WTC11 (cell line): ENCODE measurements at regions not wholly inside any gene's neighbourhood (a gene's known extent, or its start where the extent isn't known, plus 50 kb on each side); places are given as distances from the start of the nearest gene placed in this dataset.
"Not testable (repeated sequence)": the region's sequence is repeated elsewhere in the genome, so short reads cannot be mapped to it uniquely, and the experiment has no call there.

Experiments used
- ATAC-seq: fragments of 200-7000 bp; cut with Tn5 transposase; 2 replicates; pipeline ENCODE4 v1.10.0; 2021; ENCODE audit warnings: mild to moderate bottlenecking, moderate library complexity
- CTCF ChIA-PET: fragments of 300-600 bp; sonication (Branson Sonifier 250); formaldehyde crosslinking; loops from one replicate; lab custom pipeline; 2021; ENCODE audit warnings: antibody characterized with exemption; lab: Charles Lee
- POLR2A ChIA-PET: fragments of 350-600 bp; sonication (Branson Sonifier 250); formaldehyde crosslinking; loops from one replicate; lab custom pipeline; 2021; ENCODE audit warnings: antibody characterized with exemption; lab: Charles Lee
- DNase-seq: peaks from one replicate; pipeline ENCODE4 v3.0.0; 2021; ENCODE audit warnings: low spot score
- H3K27ac Mint-ChIP-seq: 2 replicates; pipeline ENCODE4 v1.8.0; 2021; ENCODE audit warnings: mixed read lengths
- H3K27me3 Mint-ChIP-seq: 2 replicates; pipeline ENCODE4 v1.8.0; 2021; ENCODE audit warnings: low read depth, mild to moderate bottlenecking, moderate library complexity, mixed read lengths
- H3K36me3 Mint-ChIP-seq: 2 replicates; pipeline ENCODE4 v1.8.0; 2021; ENCODE audit warnings: mixed read lengths
- H3K4me1 Mint-ChIP-seq: 2 replicates; pipeline ENCODE4 v1.8.0; 2022; ENCODE audit warnings: mixed read lengths
- H3K4me3 Mint-ChIP-seq: 2 replicates; pipeline ENCODE4 v1.8.0; 2021; ENCODE audit warnings: mild to moderate bottlenecking, moderate library complexity, mixed read lengths
- H3K9me3 Mint-ChIP-seq: 2 replicates; pipeline ENCODE4 v1.8.0; 2021; ENCODE audit warnings: mixed read lengths
- NFYB ChIP-seq: sonication (generic); formaldehyde crosslinking; conservative IDR thresholded peaks from 2 replicates; pipeline ENCODE4 v1.8.0; 2022; ENCODE audit warnings: low read depth, missing genetic modification reagents
- TF ChIP-seq, protein P1 (sequence below): sonication (generic); formaldehyde crosslinking; IDR thresholded peaks from 2 replicates; pipeline ENCODE4 v1.8.1; 2022; ENCODE audit warnings: mild to moderate bottlenecking, moderate library complexity, missing genetic modification reagents
- TF ChIP-seq, protein P2 (sequence below): fragments of 250-450 bp; sonication (Bioruptor Pico); IDR thresholded peaks from 2 replicates; pipeline ENCODE4 v1.9.0; 2021; ENCODE audit warnings: mild to moderate bottlenecking, borderline replicate concordance
- TF ChIP-seq, protein P3 (sequence below): fragments of 250-450 bp; sonication (Bioruptor Pico); conservative IDR thresholded peaks from 2 replicates; pipeline ENCODE4 v1.9.0; 2021; ENCODE audit warnings: mild to moderate bottlenecking
- TF ChIP-seq, protein P4 (sequence below): sonication (generic); formaldehyde crosslinking; IDR thresholded peaks from 2 replicates; pipeline ENCODE4 v1.8.0; 2023; ENCODE audit warnings: mild to moderate bottlenecking, missing genetic modification reagents

DNA sequence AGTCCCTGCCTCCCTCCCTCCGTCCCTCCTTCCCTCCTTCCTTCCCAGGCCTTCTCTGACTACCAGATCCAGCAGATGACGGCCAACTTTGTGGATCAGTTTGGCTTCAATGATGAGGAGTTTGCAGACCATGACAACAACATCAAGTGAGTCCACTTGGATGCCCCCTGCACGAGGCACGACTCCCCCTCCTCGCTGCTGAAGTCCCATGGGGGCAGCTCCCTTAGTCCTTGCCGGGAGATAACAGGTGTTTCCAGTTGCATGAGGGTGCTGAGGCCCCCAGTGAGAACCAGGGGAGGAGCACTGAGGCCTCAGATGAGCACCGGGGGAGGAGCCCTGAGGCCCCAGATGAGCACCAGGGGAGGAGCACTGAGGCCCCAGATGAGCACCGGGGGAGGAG, 200.0 kb downstream of the LIPI start:
- ChIA-PET CTCF (no interaction called here), POLR2A (no interaction called here)
- DNase-seq (no peak), ATAC-seq (no peak)
- TF ChIP-seq, protein P1, sequence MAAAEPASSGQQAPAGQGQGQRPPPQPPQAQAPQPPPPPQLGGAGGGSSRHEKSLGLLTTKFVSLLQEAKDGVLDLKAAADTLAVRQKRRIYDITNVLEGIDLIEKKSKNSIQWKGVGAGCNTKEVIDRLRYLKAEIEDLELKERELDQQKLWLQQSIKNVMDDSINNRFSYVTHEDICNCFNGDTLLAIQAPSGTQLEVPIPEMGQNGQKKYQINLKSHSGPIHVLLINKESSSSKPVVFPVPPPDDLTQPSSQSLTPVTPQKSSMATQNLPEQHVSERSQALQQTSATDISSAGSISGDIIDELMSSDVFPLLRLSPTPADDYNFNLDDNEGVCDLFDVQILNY: no peak
- TF ChIP-seq, protein P2, sequence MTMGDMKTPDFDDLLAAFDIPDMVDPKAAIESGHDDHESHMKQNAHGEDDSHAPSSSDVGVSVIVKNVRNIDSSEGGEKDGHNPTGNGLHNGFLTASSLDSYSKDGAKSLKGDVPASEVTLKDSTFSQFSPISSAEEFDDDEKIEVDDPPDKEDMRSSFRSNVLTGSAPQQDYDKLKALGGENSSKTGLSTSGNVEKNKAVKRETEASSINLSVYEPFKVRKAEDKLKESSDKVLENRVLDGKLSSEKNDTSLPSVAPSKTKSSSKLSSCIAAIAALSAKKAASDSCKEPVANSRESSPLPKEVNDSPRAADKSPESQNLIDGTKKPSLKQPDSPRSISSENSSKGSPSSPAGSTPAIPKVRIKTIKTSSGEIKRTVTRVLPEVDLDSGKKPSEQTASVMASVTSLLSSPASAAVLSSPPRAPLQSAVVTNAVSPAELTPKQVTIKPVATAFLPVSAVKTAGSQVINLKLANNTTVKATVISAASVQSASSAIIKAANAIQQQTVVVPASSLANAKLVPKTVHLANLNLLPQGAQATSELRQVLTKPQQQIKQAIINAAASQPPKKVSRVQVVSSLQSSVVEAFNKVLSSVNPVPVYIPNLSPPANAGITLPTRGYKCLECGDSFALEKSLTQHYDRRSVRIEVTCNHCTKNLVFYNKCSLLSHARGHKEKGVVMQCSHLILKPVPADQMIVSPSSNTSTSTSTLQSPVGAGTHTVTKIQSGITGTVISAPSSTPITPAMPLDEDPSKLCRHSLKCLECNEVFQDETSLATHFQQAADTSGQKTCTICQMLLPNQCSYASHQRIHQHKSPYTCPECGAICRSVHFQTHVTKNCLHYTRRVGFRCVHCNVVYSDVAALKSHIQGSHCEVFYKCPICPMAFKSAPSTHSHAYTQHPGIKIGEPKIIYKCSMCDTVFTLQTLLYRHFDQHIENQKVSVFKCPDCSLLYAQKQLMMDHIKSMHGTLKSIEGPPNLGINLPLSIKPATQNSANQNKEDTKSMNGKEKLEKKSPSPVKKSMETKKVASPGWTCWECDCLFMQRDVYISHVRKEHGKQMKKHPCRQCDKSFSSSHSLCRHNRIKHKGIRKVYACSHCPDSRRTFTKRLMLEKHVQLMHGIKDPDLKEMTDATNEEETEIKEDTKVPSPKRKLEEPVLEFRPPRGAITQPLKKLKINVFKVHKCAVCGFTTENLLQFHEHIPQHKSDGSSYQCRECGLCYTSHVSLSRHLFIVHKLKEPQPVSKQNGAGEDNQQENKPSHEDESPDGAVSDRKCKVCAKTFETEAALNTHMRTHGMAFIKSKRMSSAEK (CRISPR knock-in tag): no peak
- TF ChIP-seq NFYB (CRISPR knock-in tag): no peak
- TF ChIP-seq, protein P3, sequence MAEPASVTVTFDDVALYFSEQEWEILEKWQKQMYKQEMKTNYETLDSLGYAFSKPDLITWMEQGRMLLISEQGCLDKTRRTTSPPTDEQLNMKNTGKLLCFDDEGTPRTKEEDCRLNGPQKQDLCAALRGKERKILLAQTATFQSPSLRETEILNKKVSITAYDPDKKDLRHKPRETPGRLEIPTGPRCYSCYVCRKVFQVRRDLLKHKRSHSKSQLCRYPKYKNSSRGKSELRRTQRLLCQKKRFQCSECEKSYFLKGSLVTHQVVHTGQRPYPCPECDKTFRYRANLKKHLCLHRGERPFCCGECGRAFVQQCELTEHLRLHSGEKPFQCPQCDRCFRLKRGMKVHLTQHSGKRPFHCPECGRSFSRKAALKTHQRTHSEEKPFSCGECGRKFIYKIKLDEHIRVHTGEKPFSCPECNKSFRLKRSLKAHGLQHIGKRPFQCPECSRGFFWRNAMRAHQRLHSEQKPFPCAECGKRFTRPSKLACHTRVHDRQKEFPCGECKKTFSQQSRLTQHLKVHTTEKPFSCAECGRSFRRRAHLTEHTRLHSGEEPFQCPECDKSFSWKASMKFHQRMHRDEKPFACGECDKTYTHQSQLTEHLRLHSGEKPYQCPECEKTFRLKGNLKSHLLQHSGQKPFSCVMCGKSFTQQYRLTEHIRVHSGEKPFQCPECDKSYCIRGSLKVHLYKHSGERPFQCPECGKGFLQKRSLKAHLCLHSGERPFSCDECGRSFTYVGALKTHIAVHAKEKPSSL: no peak
- TF ChIP-seq, protein P4, sequence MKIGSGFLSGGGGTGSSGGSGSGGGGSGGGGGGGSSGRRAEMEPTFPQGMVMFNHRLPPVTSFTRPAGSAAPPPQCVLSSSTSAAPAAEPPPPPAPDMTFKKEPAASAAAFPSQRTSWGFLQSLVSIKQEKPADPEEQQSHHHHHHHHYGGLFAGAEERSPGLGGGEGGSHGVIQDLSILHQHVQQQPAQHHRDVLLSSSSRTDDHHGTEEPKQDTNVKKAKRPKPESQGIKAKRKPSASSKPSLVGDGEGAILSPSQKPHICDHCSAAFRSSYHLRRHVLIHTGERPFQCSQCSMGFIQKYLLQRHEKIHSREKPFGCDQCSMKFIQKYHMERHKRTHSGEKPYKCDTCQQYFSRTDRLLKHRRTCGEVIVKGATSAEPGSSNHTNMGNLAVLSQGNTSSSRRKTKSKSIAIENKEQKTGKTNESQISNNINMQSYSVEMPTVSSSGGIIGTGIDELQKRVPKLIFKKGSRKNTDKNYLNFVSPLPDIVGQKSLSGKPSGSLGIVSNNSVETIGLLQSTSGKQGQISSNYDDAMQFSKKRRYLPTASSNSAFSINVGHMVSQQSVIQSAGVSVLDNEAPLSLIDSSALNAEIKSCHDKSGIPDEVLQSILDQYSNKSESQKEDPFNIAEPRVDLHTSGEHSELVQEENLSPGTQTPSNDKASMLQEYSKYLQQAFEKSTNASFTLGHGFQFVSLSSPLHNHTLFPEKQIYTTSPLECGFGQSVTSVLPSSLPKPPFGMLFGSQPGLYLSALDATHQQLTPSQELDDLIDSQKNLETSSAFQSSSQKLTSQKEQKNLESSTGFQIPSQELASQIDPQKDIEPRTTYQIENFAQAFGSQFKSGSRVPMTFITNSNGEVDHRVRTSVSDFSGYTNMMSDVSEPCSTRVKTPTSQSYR (CRISPR knock-in tag): no peak
- Mint-ChIP-seq H3K27ac (no peak overlapping the region), H3K4me3 (no peak overlapping the region), H3K27me3 (peaks cover 11% of the 10 kb centered on the region), H3K36me3 (peaks cover 18% of the 10 kb centered on the region), H3K4me1 (no peaks in the 10 kb centered on the region), H3K9me3 (peaks cover 15% of the 10 kb centered on the region)

DNA sequence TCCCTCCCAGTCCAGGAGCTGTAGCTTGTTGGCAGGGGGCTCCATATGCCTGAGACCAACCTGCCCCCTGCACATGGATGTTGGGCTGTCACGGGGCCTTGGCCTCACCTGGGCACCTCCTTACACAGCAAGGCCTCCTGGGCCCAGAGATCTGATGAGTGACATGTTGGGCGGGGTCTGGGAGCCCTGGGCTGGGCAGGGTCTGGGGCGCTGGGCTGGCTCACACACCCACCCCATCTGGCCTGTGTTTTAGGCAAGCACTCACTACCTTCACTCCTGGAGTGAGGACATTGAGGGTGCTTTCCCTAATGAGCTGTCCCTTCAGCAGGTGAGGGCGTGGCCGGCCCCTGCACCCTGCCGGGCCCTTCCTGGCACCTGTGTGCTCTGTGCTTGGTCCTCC, 200.8 kb downstream of the LIPI start:
- Mint-ChIP-seq H3K27me3 (peaks cover 11% of the 10 kb centered on the region), H3K9me3 (peaks cover 15% of the 10 kb centered on the region)
- POLR2A ChIA-PET: not testable (repeated sequence)

GRCh38 chr21:14009238-14009981, 201.3 kb downstream of the LIPI start:
- Mint-ChIP-seq H3K36me3 (peaks cover 18% of the 10 kb centered on the region), H3K27me3 (peaks cover 11% of the 10 kb centered on the region), H3K9me3 (peaks cover 18% of the 10 kb centered on the region)
- ATAC-seq, CTCF ChIA-PET, H3K4me3 Mint-ChIP-seq, POLR2A ChIA-PET, DNase-seq, H3K27ac Mint-ChIP-seq, H3K4me1 Mint-ChIP-seq: not testable (repeated sequence)

More for the DNA sequence above, 200.8 kb downstream of the LIPI start:
- CTCF ChIA-PET, H3K4me3 Mint-ChIP-seq, H3K4me1 Mint-ChIP-seq, ATAC-seq, H3K27ac Mint-ChIP-seq, DNase-seq: not testable (repeated sequence)
- H3K36me3 Mint-ChIP-seq: peaks cover 18% of the 10 kb centered on the region

DNA sequence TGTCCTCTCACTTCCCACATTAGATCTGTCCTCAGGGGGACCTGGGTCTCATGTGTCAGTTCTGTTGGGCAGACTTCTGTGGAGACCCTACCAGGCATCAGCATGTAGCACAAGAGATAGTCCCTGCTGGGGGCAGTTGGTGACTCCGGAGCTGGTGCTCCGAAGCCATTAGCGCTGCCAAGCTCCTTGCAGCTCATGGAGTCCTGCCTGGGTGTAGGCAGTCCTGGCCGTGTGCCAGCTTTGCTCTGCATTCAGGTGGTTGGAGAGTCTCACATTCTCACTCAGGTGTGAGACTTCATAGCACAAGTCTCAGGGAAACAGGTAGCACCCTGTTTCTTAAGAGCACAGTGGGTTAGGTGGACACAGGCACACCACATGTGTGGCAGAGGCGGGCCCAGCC, 202.3 kb downstream of the LIPI start:
- H3K4me1 Mint-ChIP-seq, CTCF ChIA-PET, H3K4me3 Mint-ChIP-seq, DNase-seq, H3K27ac Mint-ChIP-seq, POLR2A ChIA-PET, ATAC-seq: not testable (repeated sequence)
- peaks cover 11% of the 10 kb centered on the region for H3K27me3 Mint-ChIP-seq
- peaks cover 18% of the 10 kb centered on the region for H3K36me3 Mint-ChIP-seq
- peaks cover 18% of the 10 kb centered on the region for H3K9me3 Mint-ChIP-seq

DNA sequence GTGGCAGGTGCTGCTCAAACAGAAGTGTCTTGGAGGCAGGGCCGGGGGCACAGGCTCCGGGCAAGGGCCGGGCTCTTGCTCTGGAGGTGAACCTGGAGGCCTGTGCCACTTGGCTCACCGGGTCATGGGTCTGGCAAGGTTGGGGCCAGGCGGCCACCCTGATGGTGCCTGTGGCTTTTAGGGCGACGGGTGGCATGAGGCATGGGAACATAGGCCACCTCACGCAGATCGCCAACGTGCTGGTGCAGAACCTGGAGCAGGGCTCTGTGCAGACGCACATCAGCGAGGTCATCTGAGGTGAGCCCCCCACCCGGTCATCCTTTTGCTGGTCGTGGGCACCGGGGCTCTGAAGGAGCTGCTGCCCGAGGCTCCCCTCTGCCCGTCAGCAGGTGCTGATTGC, 202.7 kb downstream of the LIPI start:
- ATAC-seq: not testable (repeated sequence)
- peaks cover 20% of the 10 kb centered on the region for H3K9me3 Mint-ChIP-seq

DNA sequence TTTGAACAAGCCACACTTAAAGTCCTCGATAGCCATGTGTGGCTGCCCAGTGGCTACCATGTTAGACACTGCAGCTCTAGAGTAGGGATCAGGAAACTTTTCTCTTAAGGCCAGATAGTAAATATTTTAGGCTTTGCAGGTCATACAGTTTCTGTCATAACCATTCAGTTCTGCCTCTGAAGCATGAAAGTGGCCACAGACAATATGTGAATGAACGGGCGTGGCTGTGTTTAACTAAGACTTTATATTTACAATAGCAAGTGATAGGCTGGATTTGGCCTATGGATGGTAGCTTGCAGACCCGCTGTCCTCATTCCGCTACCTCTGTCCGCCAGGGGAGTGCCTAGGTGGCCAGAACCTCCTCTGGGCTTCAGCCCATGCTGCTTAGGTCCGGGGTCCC, 204.6 kb downstream of the LIPI start:
- POLR2A ChIA-PET, H3K27ac Mint-ChIP-seq, H3K4me3 Mint-ChIP-seq, ATAC-seq, CTCF ChIA-PET, H3K27me3 Mint-ChIP-seq, H3K4me1 Mint-ChIP-seq, DNase-seq: not testable (repeated sequence)
- peaks cover 28% of the 10 kb centered on the region for H3K9me3 Mint-ChIP-seq
- H3K36me3 Mint-ChIP-seq: peaks cover 18% of the 10 kb centered on the region

More for the DNA sequence above, 202.7 kb downstream of the LIPI start:
- H3K27ac Mint-ChIP-seq, DNase-seq, CTCF ChIA-PET, H3K4me1 Mint-ChIP-seq, H3K4me3 Mint-ChIP-seq, POLR2A ChIA-PET: not testable (repeated sequence)
- peaks cover 11% of the 10 kb centered on the region for H3K27me3 Mint-ChIP-seq
- H3K36me3 Mint-ChIP-seq: peaks cover 19% of the 10 kb centered on the region
